ENCODE measurements at regions not wholly inside any gene's neighbourhood (a gene's known extent, or its start where the extent isn't known, plus 50 kb on each side); places are given as distances from the start of the nearest gene placed in this dataset.

GRCh38 chr21:38733972-38734546, 71.7 kb upstream of the ETS2 start (continued):
- TF ChIP-seq PATZ1 (CRISPR knock-in tag; IDR thresholded peaks at IDR 0.05; ENCODE audit: borderline replicate concordance) = no peak
- TF ChIP-seq GTF2E2 (tag; IDR thresholded peaks at IDR 0.05) = no peak
- no peak for TF ChIP-seq SUPT5H (IDR thresholded peaks at IDR 0.05)
- TF ChIP-seq ASH1L (IDR thresholded peaks at IDR 0.05; ENCODE audit: borderline replicate concordance, low read depth, partially characterized antibody) = no peak
- no peak for TF ChIP-seq BMI1 (IDR thresholded peaks at IDR 0.05; ENCODE audit: low read length)
- no peak for TF ChIP-seq THRAP3 (IDR thresholded peaks at IDR 0.05; ENCODE audit: borderline replicate concordance)
- TF ChIP-seq SMARCA5 (IDR thresholded peaks at IDR 0.05) = no peak
- no peak for TF ChIP-seq CXXC5 (CRISPR knock-in tag; IDR thresholded peaks at IDR 0.05)
- no peak for TF ChIP-seq ZNF277 (CRISPR knock-in tag; IDR thresholded peaks at IDR 0.05; ENCODE audit: borderline replicate concordance)
- peak; percentile 87 for TF ChIP-seq L3MBTL2 (IDR thresholded peaks at IDR 0.05)
- TF ChIP-seq FOXA3 (CRISPR knock-in tag; conservative IDR thresholded peaks at IDR 0.05 in 1 of 2, IDR thresholded peaks at IDR 0.05 in 1 of 2) = no peak
- no peak for TF ChIP-seq FOXP4 (CRISPR knock-in tag; IDR thresholded peaks at IDR 0.05; ENCODE audit: borderline replicate concordance)
- no peak for TF ChIP-seq ZFPM2 (CRISPR knock-in tag; IDR thresholded peaks at IDR 0.05)
- no peak for TF ChIP-seq ZNF408 (CRISPR knock-in tag; IDR thresholded peaks at IDR 0.05; ENCODE audit: low read depth)
- TF ChIP-seq FOXO4 (CRISPR knock-in tag; IDR thresholded peaks at IDR 0.05) = no peak
